ENCODE measurements at regions not wholly inside any gene's neighbourhood (a gene's known extent, or its start where the extent isn't known, plus 50 kb on each side); places are given as distances from the start of the nearest gene placed in this dataset.

DNA sequence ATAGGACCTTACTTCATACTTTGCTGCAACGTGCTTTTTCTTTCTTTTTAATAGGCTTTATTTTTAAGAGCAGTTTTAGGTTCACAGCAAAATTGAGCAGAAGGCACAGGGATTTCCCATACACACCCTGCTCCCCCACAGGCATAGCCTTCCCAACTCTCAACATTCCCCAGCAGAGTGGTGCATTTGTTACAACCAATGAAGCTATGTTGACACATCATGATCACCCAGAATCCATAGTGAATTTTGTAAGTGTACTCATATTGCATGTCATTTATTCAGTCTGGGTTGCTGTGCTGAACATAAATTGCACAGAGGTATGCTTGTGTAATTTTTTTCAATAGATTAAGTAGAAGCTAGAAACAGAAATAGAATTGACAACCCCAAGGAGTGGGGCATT is 327.3 kb downstream of the INHBA start:
- H3K27ac ChIP-seq (ENCODE audit: low read length): no peak overlapping the region
- no peaks in the 10 kb centered on the region for H3K9me2 ChIP-seq (ENCODE audit: insufficient read depth, low read length)
- no peaks in the 10 kb centered on the region for H3K9me3 ChIP-seq (ENCODE audit: low read length)
- no peaks in the 10 kb centered on the region for H3K27me3 ChIP-seq (ENCODE audit: insufficient read depth, low read depth, low read length)
- H2AFZ ChIP-seq (ENCODE audit: low read depth, low read length): no peak overlapping the region
- H3K9ac ChIP-seq (ENCODE audit: low read length): no peak overlapping the region
- TF ChIP-seq MXI1 (conservative IDR thresholded peaks at IDR 0.05; ENCODE audit: poor library complexity, severe bottlenecking) (no peak), EP300 (conservative IDR thresholded peaks at IDR 0.05; ENCODE audit: poor library complexity, severe bottlenecking) (no peak), SMC3 (conservative IDR thresholded peaks at IDR 0.05; ENCODE audit: poor library complexity) (no peak), RAD21 (conservative IDR thresholded peaks at IDR 0.05) (no peak), TAF1 (IDR thresholded peaks at IDR 0.05; ENCODE audit: low read depth) (no peak), EZH2 (IDR thresholded peaks at IDR 0.05; ENCODE audit: borderline replicate concordance, insufficient read depth, low read length, poor library complexity, severe bottlenecking) (no peak), POLR2AphosphoS5 (IDR thresholded peaks at IDR 0.05) (no peak)
- TF ChIP-seq, protein P1, sequence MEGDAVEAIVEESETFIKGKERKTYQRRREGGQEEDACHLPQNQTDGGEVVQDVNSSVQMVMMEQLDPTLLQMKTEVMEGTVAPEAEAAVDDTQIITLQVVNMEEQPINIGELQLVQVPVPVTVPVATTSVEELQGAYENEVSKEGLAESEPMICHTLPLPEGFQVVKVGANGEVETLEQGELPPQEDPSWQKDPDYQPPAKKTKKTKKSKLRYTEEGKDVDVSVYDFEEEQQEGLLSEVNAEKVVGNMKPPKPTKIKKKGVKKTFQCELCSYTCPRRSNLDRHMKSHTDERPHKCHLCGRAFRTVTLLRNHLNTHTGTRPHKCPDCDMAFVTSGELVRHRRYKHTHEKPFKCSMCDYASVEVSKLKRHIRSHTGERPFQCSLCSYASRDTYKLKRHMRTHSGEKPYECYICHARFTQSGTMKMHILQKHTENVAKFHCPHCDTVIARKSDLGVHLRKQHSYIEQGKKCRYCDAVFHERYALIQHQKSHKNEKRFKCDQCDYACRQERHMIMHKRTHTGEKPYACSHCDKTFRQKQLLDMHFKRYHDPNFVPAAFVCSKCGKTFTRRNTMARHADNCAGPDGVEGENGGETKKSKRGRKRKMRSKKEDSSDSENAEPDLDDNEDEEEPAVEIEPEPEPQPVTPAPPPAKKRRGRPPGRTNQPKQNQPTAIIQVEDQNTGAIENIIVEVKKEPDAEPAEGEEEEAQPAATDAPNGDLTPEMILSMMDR (IDR thresholded peaks at IDR 0.05; ENCODE audit: poor library complexity, severe bottlenecking): no peak
- TF ChIP-seq, protein P2, sequence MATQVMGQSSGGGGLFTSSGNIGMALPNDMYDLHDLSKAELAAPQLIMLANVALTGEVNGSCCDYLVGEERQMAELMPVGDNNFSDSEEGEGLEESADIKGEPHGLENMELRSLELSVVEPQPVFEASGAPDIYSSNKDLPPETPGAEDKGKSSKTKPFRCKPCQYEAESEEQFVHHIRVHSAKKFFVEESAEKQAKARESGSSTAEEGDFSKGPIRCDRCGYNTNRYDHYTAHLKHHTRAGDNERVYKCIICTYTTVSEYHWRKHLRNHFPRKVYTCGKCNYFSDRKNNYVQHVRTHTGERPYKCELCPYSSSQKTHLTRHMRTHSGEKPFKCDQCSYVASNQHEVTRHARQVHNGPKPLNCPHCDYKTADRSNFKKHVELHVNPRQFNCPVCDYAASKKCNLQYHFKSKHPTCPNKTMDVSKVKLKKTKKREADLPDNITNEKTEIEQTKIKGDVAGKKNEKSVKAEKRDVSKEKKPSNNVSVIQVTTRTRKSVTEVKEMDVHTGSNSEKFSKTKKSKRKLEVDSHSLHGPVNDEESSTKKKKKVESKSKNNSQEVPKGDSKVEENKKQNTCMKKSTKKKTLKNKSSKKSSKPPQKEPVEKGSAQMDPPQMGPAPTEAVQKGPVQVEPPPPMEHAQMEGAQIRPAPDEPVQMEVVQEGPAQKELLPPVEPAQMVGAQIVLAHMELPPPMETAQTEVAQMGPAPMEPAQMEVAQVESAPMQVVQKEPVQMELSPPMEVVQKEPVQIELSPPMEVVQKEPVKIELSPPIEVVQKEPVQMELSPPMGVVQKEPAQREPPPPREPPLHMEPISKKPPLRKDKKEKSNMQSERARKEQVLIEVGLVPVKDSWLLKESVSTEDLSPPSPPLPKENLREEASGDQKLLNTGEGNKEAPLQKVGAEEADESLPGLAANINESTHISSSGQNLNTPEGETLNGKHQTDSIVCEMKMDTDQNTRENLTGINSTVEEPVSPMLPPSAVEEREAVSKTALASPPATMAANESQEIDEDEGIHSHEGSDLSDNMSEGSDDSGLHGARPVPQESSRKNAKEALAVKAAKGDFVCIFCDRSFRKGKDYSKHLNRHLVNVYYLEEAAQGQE (IDR thresholded peaks at IDR 0.05; ENCODE audit: borderline replicate concordance): no peak
- H3K79me2 ChIP-seq (replicated peaks; ENCODE audit: insufficient read depth, low read length): no peaks in the 10 kb centered on the region
- no peak overlapping the region for H3K4me2 ChIP-seq (ENCODE audit: low read length)
- H3K36me3 ChIP-seq (ENCODE audit: insufficient read depth, low read length): no peaks in the 10 kb centered on the region
- no peaks in the 10 kb centered on the region for H3F3A ChIP-seq (ENCODE audit: insufficient read depth, low read length, poor library complexity, severe bottlenecking)
- no peaks in the 10 kb centered on the region for H4K20me1 ChIP-seq (ENCODE audit: insufficient read depth)
- no peak overlapping the region for H3K4me3 ChIP-seq (ENCODE audit: low read length)

DNA sequence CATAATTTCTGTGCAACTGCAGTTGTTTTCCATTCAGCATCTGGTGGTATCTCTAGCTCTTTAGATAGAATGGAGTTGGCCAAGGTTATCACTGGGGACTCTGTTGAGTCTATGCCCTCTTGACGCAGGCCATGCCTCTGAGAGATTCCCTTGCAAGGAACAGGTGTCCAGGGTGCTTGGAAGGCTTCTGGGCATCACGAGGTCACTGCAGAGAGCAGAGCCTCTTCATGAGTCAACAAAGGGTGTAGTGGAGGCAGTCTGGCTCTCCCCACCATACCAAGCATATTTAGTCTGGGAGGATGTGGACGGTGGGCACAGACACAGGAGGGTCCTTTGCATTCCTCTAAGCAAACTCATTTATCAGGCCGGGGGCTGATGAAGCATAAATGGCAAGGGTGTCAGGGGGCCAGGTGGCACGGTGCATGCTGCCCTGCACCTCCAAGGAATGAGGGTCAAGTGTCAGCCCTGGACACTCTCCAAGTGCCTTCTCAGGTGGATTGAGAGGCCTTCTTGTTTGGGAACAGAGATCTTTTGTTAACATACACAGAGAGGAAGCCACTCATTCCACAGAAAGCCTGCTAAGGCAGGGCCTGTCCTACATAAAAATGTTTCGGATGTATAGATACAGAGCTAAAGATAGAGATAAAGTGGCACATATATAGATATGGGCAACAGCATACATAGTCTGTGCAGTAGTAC is 328.6 kb downstream of the INHBA start:
- Histone ChIP-seq H3K9me3 (ENCODE audit: low read length) (no peaks in the 10 kb centered on the region), H3K27ac (ENCODE audit: low read length) (no peak overlapping the region), H3K36me3 (ENCODE audit: insufficient read depth, low read length) (no peaks in the 10 kb centered on the region), H3K79me2 (replicated peaks; ENCODE audit: insufficient read depth, low read length) (no peaks in the 10 kb centered on the region), H3F3A (ENCODE audit: insufficient read depth, low read length, poor library complexity, severe bottlenecking) (no peaks in the 10 kb centered on the region), H2AFZ (ENCODE audit: low read depth, low read length) (no peak overlapping the region), H3K9ac (ENCODE audit: low read length) (no peak overlapping the region), H3K4me2 (ENCODE audit: low read length) (no peak overlapping the region), H3K9me2 (ENCODE audit: insufficient read depth, low read length) (no peaks in the 10 kb centered on the region), H3K27me3 (ENCODE audit: insufficient read depth, low read depth, low read length) (no peaks in the 10 kb centered on the region), H4K20me1 (ENCODE audit: insufficient read depth) (no peaks in the 10 kb centered on the region), H3K4me3 (ENCODE audit: low read length) (no peak overlapping the region)
- TF ChIP-seq, protein P2 (IDR thresholded peaks at IDR 0.05; ENCODE audit: borderline replicate concordance): no peak
- no peak for TF ChIP-seq TAF1 (IDR thresholded peaks at IDR 0.05; ENCODE audit: low read depth)
- TF ChIP-seq, protein P1 (IDR thresholded peaks at IDR 0.05; ENCODE audit: poor library complexity, severe bottlenecking): no peak
- TF ChIP-seq MXI1 (conservative IDR thresholded peaks at IDR 0.05; ENCODE audit: poor library complexity, severe bottlenecking): no peak
- no peak for TF ChIP-seq RAD21 (conservative IDR thresholded peaks at IDR 0.05)
- no peak for TF ChIP-seq POLR2AphosphoS5 (IDR thresholded peaks at IDR 0.05)
- TF ChIP-seq EZH2 (IDR thresholded peaks at IDR 0.05; ENCODE audit: borderline replicate concordance, insufficient read depth, low read length, poor library complexity, severe bottlenecking): no peak
- TF ChIP-seq EP300 (conservative IDR thresholded peaks at IDR 0.05; ENCODE audit: poor library complexity, severe bottlenecking): no peak
- TF ChIP-seq SMC3 (conservative IDR thresholded peaks at IDR 0.05; ENCODE audit: poor library complexity): no peak

Data from neural cell (in vitro differentiated cells).